GM10266 (cell line): ENCODE measurements at regions not wholly inside any gene's neighbourhood (a gene's known extent, or its start where the extent isn't known, plus 50 kb on each side); places are given as distances from the start of the nearest gene placed in this dataset.

Experiments
- DNase-seq: peaks from one replicate; pipeline ENCODE4 v3.0.0; 2012; ENCODE audit errors: extremely low spot score
- CTCF ChIP-seq: IDR thresholded peaks from 2 replicates; pipeline ENCODE4 v1.5.1; 2012; ENCODE audit warnings: mild to moderate bottlenecking, low read depth; ENCODE audit not compliant: control insufficient read depth, insufficient read depth; ENCODE audit errors: missing control alignments

- TF ChIP-seq CTCF, result no peak
- DNase-seq, result no peak
Observed at GRCh38 chr4:98728433-98728832, 70.0 kb upstream of the TSPAN5 start.

GRCh38 chr4:98722000-98722399 is 63.6 kb upstream of the TSPAN5 start:
- DNase-seq, result no peak
- no peak for TF ChIP-seq CTCF

- no peak for TF ChIP-seq CTCF
- no peak for DNase-seq
Observed at GRCh38 chr4:98720871-98721480, 62.6 kb upstream of the TSPAN5 start.

- no peak for DNase-seq
- no peak for TF ChIP-seq CTCF
Observed at GRCh38 chr4:98716796-98717195, 58.4 kb upstream of the TSPAN5 start.

- no peak for DNase-seq
- no peak for TF ChIP-seq CTCF
Observed at GRCh38 chr4:98712607-98713006, 54.2 kb upstream of the TSPAN5 start.

- TF ChIP-seq CTCF, result no peak
- DNase-seq, result no peak
Observed at GRCh38 chr4:98711526-98711925, 53.1 kb upstream of the TSPAN5 start.

GRCh38 chr4:98710831-98711230 is 52.4 kb upstream of the TSPAN5 start:
- DNase-seq, result no peak
- TF ChIP-seq CTCF, result no peak
